Calu3 (cell line): ENCODE measurements at regions not wholly inside any gene's neighbourhood (a gene's known extent, or its start where the extent isn't known, plus 50 kb on each side); places are given as distances from the start of the nearest gene placed in this dataset.

ENCODE experiments used
- BruUV-seq: library from RNA; stranded (reverse); fragments of 400-500 nt; replicated peaks from 2 replicates; lab custom pipeline; 2021; lab: Mats Ljungman, UMichigan
- CTCF ChIA-PET: fragments of 300-600 bp; sonication (Branson Sonifier 250); formaldehyde crosslinking; loops from one replicate; lab custom pipeline; 2022; ENCODE audit warnings: antibody characterized with exemption; lab: Charles Lee
- DNase-seq: peaks from one replicate; pipeline ENCODE4 v3.0.0; 2022
- H3K27ac Mint-ChIP-seq: one replicate; pipeline ENCODE4 v1.8.0; 2022; ENCODE audit warnings: mixed read lengths; ENCODE audit not compliant: unreplicated experiment
- H3K27me3 Mint-ChIP-seq: one replicate; pipeline ENCODE4 v1.8.0; 2022; ENCODE audit warnings: mixed read lengths; ENCODE audit not compliant: unreplicated experiment
- H3K36me3 Mint-ChIP-seq: one replicate; pipeline ENCODE4 v1.8.0; 2022; ENCODE audit warnings: mild to moderate bottlenecking, moderate library complexity, mixed read lengths; ENCODE audit not compliant: insufficient read depth, unreplicated experiment
- H3K4me1 Mint-ChIP-seq: one replicate; pipeline ENCODE4 v1.8.0; 2022; ENCODE audit warnings: mild to moderate bottlenecking, low read depth, mixed read lengths; ENCODE audit not compliant: unreplicated experiment
- H3K4me3 Mint-ChIP-seq: one replicate; pipeline ENCODE4 v1.8.0; 2022; ENCODE audit warnings: mild to moderate bottlenecking, low read depth, moderate library complexity, mixed read lengths; ENCODE audit not compliant: unreplicated experiment
- H3K9me3 Mint-ChIP-seq: one replicate; pipeline ENCODE4 v1.8.0; 2022; ENCODE audit warnings: low read depth, mixed read lengths; ENCODE audit not compliant: unreplicated experiment
- intact Hi-C: fragments of 100-400 bp; cut with micrococcal nuclease; formaldehyde crosslinking; loops from one replicate; pipeline ENCODE4 v1.10.0; 2022; ENCODE audit not compliant: unreplicated experiment
- TF ChIP-seq, protein P1 (sequence below): fragments of 200-600 bp; IDR thresholded peaks from one replicate; pipeline ENCODE4 v1.8.0; 2022; ENCODE audit warnings: antibody characterized with exemption; ENCODE audit not compliant: unreplicated experiment

DNA sequence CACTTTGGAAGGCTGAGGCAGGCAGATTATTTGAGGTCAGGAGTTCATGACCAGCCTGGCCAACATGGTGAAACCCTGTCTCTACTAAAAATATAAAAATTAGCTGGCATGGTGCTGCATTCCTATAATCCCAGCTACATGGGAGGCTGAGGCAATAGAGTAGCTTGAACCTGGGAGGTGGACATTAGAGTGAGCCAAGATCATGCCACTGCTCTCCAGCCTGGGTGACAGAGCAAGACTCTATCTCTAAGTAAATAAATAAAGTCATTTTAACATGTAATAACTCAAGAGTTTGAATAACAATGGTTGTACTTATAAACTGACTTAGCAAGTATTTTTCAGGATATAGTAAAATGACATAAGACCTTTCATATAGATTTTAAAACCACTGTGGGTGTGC is 169.3 kb upstream of the FN1 start:
- Mint-ChIP-seq H3K4me3 (no peak overlapping the region), H3K36me3 (no peaks in the 10 kb centered on the region), H3K9me3 (peaks cover 4% of the 10 kb centered on the region), H3K4me1 (peaks cover 12% of the 10 kb centered on the region), H3K27ac (no peak overlapping the region), H3K27me3 (no peaks in the 10 kb centered on the region)
- DNase-seq: no peak
- intact Hi-C loops: no loop called here
- CTCF ChIA-PET: no interaction called here
- TF ChIP-seq, protein P1, sequence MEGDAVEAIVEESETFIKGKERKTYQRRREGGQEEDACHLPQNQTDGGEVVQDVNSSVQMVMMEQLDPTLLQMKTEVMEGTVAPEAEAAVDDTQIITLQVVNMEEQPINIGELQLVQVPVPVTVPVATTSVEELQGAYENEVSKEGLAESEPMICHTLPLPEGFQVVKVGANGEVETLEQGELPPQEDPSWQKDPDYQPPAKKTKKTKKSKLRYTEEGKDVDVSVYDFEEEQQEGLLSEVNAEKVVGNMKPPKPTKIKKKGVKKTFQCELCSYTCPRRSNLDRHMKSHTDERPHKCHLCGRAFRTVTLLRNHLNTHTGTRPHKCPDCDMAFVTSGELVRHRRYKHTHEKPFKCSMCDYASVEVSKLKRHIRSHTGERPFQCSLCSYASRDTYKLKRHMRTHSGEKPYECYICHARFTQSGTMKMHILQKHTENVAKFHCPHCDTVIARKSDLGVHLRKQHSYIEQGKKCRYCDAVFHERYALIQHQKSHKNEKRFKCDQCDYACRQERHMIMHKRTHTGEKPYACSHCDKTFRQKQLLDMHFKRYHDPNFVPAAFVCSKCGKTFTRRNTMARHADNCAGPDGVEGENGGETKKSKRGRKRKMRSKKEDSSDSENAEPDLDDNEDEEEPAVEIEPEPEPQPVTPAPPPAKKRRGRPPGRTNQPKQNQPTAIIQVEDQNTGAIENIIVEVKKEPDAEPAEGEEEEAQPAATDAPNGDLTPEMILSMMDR: no peak
- no TSS peak for BruUV-seq

DNA sequence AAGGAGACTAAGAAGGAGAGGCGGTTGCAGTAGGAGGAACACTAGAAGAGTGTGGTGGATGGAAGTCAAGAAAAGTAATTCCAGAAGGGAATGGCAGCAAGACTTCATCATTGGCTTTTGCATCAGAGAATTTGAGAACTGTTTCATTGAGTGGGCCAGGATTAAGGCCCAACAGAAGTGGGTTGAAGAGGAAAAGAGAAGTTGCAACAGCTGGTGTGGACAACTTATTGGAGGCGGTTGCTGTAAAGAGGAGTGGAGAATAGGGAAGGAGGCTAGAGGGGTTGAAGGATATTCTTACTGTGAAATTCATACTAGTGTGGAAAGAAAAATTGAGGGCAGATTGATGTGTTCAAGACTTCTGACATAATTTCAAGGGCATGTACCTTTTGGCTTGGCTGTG is 168.7 kb upstream of the FN1 start:
- CTCF ChIA-PET: no interaction called here

DNA sequence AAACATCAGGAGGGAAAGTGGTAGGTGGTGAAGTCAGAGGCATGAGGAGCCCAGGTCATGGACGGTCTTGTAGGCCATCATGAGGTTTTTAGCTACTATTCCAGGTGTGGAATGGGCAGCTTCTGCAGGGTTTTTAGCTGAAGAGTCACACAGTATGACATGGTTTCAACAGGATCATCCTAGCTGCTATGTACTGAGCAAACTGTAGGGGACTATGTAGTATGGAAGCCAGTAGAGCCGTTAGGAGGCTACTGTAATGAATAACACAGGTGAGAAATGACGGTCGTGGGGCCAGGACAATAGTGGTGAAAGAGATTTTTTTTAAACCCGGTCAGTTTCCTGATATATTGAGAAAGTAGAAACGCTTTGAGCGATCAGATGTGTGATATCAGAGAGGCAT is 167.6 kb upstream of the FN1 start:
- TF ChIP-seq, protein P1: no peak
- Mint-ChIP-seq H3K27me3 (no peaks in the 10 kb centered on the region), H3K27ac (no peak overlapping the region), H3K9me3 (peaks cover 4% of the 10 kb centered on the region), H3K4me3 (no peak overlapping the region), H3K36me3 (no peaks in the 10 kb centered on the region), H3K4me1 (peaks cover 12% of the 10 kb centered on the region)
- no TSS peak for BruUV-seq
- DNase-seq: no peak
- CTCF ChIA-PET: interaction anchor here (0.7 kb wide), 1 partner anchor 817 kb away, joined by 5 read pairs; no protein-coding TSS in a partner anchor
- intact Hi-C loops: no loop called here

More for the DNA sequence above, 168.7 kb upstream of the FN1 start:
- Mint-ChIP-seq H3K27me3 (no peaks in the 10 kb centered on the region), H3K36me3 (no peaks in the 10 kb centered on the region), H3K27ac (no peak overlapping the region), H3K4me1 (peaks cover 12% of the 10 kb centered on the region), H3K9me3 (peaks cover 4% of the 10 kb centered on the region), H3K4me3 (no peak overlapping the region)
- no TSS peak for BruUV-seq
- TF ChIP-seq, protein P1: no peak
- DNase-seq: no peak
- intact Hi-C loops: no loop called here

DNA sequence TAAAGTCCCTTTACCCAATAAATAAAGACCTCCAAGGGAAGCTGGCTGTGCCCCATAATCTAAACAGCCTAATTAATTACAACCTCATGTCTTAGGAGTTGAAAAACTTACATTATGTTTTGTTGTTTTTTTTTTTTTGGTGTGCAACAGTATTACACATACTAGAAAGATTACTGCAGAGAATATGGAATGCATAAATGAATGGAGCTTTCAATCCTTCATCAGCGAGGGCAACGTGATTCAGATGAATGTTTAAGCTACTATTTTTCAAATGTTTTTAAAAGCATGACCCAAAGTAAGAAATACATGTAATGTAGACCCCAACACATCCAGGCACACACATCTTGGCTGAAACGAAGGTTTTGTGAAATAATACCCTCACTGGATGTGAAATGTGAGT is 167.1 kb upstream of the FN1 start:
- CTCF ChIA-PET: interaction anchor here (0.7 kb wide), 1 partner anchor 816 kb away, joined by 5 read pairs; no protein-coding TSS in a partner anchor
- peaks cover 12% of the 10 kb centered on the region for H3K4me1 Mint-ChIP-seq
- BruUV-seq: no TSS peak

More for the DNA sequence above, 167.1 kb upstream of the FN1 start:
- no peaks in the 10 kb centered on the region for H3K27me3 Mint-ChIP-seq
- DNase-seq: no peak
- intact Hi-C loops: no loop called here
- no peaks in the 10 kb centered on the region for H3K36me3 Mint-ChIP-seq
- H3K4me3 Mint-ChIP-seq: no peak overlapping the region
- H3K9me3 Mint-ChIP-seq: peaks cover 4% of the 10 kb centered on the region
- TF ChIP-seq, protein P1: no peak
- H3K27ac Mint-ChIP-seq: no peak overlapping the region
